Liver (tissue), 8 donors: ENCODE measurements at regions not wholly inside any gene's neighbourhood (a gene's known extent, or its start where the extent isn't known, plus 50 kb on each side); places are given as distances from the start of the nearest gene placed in this dataset.

Experiments used
- DNase-seq: peaks from one replicate; pipeline ENCODE4 v3.0.0-alpha.2; 2017; ENCODE audit warnings: low spot score
- H3K27ac ChIP-seq, 2 donors: one replicate each; pipeline ENCODE4 v1.7.0; 2013; ENCODE audit warnings: inconsistent platforms in 2 of 2, low read length in 2 of 2, control low read depth in 1 of 2, low read depth in 1 of 2, mild to moderate bottlenecking in 1 of 2
- H3K27me3 ChIP-seq, 4 donors: one replicate each; pipeline versions ENCODE4 v1.6.1 to v1.7.0; 2013; ENCODE audit warnings: low read length in 3 of 4, inconsistent platforms in 1 of 4, mild to moderate bottlenecking in 1 of 4, moderate library complexity in 1 of 4; ENCODE audit not compliant: control insufficient read depth in 4 of 4, insufficient read depth in 4 of 4
- H3K36me3 ChIP-seq, 4 donors: one replicate each; pipeline versions ENCODE4 v1.6.1 to v1.7.0; 2013; ENCODE audit warnings: low read length in 3 of 4, mild to moderate bottlenecking in 3 of 4, low read depth in 1 of 4, moderate library complexity in 1 of 4; ENCODE audit not compliant: control insufficient read depth in 4 of 4, insufficient read depth in 3 of 4
- H3K4me1 ChIP-seq, 4 donors: one replicate each; pipeline versions ENCODE4 v1.6.1 to v1.7.0; 2013; ENCODE audit warnings: low read length in 3 of 4, mild to moderate bottlenecking in 3 of 4, moderate library complexity in 1 of 4; ENCODE audit not compliant: control insufficient read depth in 4 of 4, insufficient read depth in 4 of 4
- H3K4me3 ChIP-seq, 3 donors: one replicate each; pipeline versions ENCODE4 v1.6.1 to v1.7.0; 2013; ENCODE audit warnings: low read length in 3 of 3, control low read depth in 1 of 3, low read depth in 1 of 3, mild to moderate bottlenecking in 1 of 3
- H3K9ac ChIP-seq, 2 donors: one replicate each; pipeline ENCODE4 v1.7.0; 2013; ENCODE audit warnings: low read length in 2 of 2, mild to moderate bottlenecking in 2 of 2, moderate library complexity in 2 of 2, control low read depth in 1 of 2, low read depth in 1 of 2
- H3K9me3 ChIP-seq, 4 donors: one replicate each; pipeline versions ENCODE4 v1.6.1 to v1.7.0; 2013; ENCODE audit warnings: low read length in 3 of 4; ENCODE audit not compliant: control insufficient read depth in 4 of 4
- ATF3 ChIP-seq: IDR thresholded peaks from 2 replicates; pipeline ENCODE4 v1.6.1; 2016; ENCODE audit warnings: antibody characterized with exemption
- CTCF ChIP-seq: fragments of 150-350 bp; IDR thresholded peaks from 2 replicates; pipeline ENCODE4 v1.5.1; 2017; ENCODE audit warnings: improper control_type of control experiment, low read depth, low read length; ENCODE audit not compliant: missing input control
- EGR1 ChIP-seq, 2 donors: IDR thresholded peaks; 2 replicates each; pipeline ENCODE4 v1.6.1; 2016 to 2018; ENCODE audit warnings: antibody characterized with exemption in 2 of 2, low read depth in 2 of 2
- FOXA1 ChIP-seq: IDR thresholded peaks from 2 replicates; pipeline ENCODE4 v1.6.1; 2016; ENCODE audit warnings: antibody characterized with exemption
- FOXA2 ChIP-seq: IDR thresholded peaks from 2 replicates; pipeline ENCODE4 v1.6.1; 2016; ENCODE audit warnings: antibody characterized with exemption
- GABPA ChIP-seq, 2 donors: IDR thresholded peaks in 1 of 2; conservative IDR thresholded peaks in 1 of 2; 2 replicates each; pipeline ENCODE4 v1.6.1; 2016; ENCODE audit warnings: antibody characterized with exemption in 2 of 2, mild to moderate bottlenecking in 1 of 2, moderate library complexity in 1 of 2
- HNF4A ChIP-seq, 2 donors: conservative IDR thresholded peaks; 2 replicates each; pipeline ENCODE4 v1.6.1; 2016; ENCODE audit warnings: antibody characterized with exemption in 2 of 2, mild to moderate bottlenecking in 2 of 2
- HNF4G ChIP-seq: IDR thresholded peaks from 2 replicates; pipeline ENCODE4 v1.6.1; 2016; ENCODE audit warnings: antibody characterized with exemption
- JUND ChIP-seq, 2 donors: IDR thresholded peaks; 2 replicates each; pipeline ENCODE4 v1.6.1; 2016; ENCODE audit warnings: antibody characterized with exemption in 2 of 2
- NR2F2 ChIP-seq: IDR thresholded peaks from 2 replicates; pipeline ENCODE4 v1.6.1; 2016; ENCODE audit warnings: antibody characterized with exemption
- RAD21 ChIP-seq, 2 donors: IDR thresholded peaks; 2 replicates each; pipeline ENCODE4 v1.6.1; 2016; ENCODE audit warnings: antibody characterized with exemption in 2 of 2, mild to moderate bottlenecking in 2 of 2
- RXRA ChIP-seq, 2 donors: IDR thresholded peaks; 2 replicates each; pipeline ENCODE4 v1.6.1; 2017 to 2018; ENCODE audit warnings: antibody characterized with exemption in 2 of 2, mild to moderate bottlenecking in 1 of 2
- SP1 ChIP-seq: IDR thresholded peaks from 2 replicates; pipeline ENCODE4 v1.6.1; 2018; ENCODE audit warnings: antibody characterized with exemption, mild to moderate bottlenecking
- TAF1 ChIP-seq: conservative IDR thresholded peaks from 2 replicates; pipeline ENCODE4 v1.6.1; 2016; ENCODE audit warnings: antibody characterized with exemption, mild to moderate bottlenecking
- YY1 ChIP-seq: IDR thresholded peaks from 2 replicates; pipeline ENCODE4 v1.6.1; 2016; ENCODE audit warnings: antibody characterized with exemption, mild to moderate bottlenecking
- WGBS: extraction: QIAGEN DNeasy Blood & Tissue Kit; methylation state at CpG from one replicate; pipeline ENCODE4 v1.1.7; 2013; 5-methylcytosine and 5-hydroxymethylcytosine counted together
- TF ChIP-seq, protein P1 (sequence below): IDR thresholded peaks from 2 replicates; pipeline ENCODE4 v1.6.1; 2016; ENCODE audit warnings: antibody characterized with exemption
- TF ChIP-seq, protein P2 (sequence below): IDR thresholded peaks from 2 replicates; pipeline ENCODE4 v1.6.1; 2016; ENCODE audit warnings: antibody characterized with exemption
- donor health status: healthy.
- donor health status: healthy.
- donor health status: healthy.
- donor health status: healthy.
- donor health status: healthy.

GRCh38 chr4:81350040-81350439, 121.7 kb downstream of the RASGEF1B start:
- H3K4me3 ChIP-seq = no peak overlapping the region
- 93% methylated on average over 3 of the region's 3 CpGs for WGBS

GRCh38 chr4:81348778-81349094, 123.0 kb downstream of the RASGEF1B start:
- H3K4me3 ChIP-seq = no peak overlapping the region
- H3K4me1 ChIP-seq = peaks cover 0 to 3% (median 0%) of the 10 kb centered on the region in 4 donors
- no peaks in the 10 kb centered on the region for H3K27me3 ChIP-seq
- no peak overlapping the region for H3K9ac ChIP-seq
- DNase-seq = no peak
- H3K9me3 ChIP-seq = no peaks in the 10 kb centered on the region
- H3K36me3 ChIP-seq = no peaks in the 10 kb centered on the region
- H3K27ac ChIP-seq = no peak overlapping the region
- WGBS = 84% methylated on average over 1 of the region's 1 CpG
- TF ChIP-seq FOXA1 = no peak
- TF ChIP-seq GABPA (IDR thresholded peaks at IDR 0.05 in 1 of 2, conservative IDR thresholded peaks at IDR 0.05 in 1 of 2) = no peak
- TF ChIP-seq JUND (IDR thresholded peaks at IDR 0.05) = no peak
- no peak for TF ChIP-seq HNF4G
- TF ChIP-seq CTCF = no peak
- no peak for TF ChIP-seq YY1
- TF ChIP-seq RXRA (IDR thresholded peaks at IDR 0.05) = no peak
- no peak for TF ChIP-seq EGR1 (IDR thresholded peaks at IDR 0.05; ENCODE audit: low read depth in 2 of 2)
- TF ChIP-seq RAD21 (IDR thresholded peaks at IDR 0.05) = no peak
- TF ChIP-seq, protein P1, sequence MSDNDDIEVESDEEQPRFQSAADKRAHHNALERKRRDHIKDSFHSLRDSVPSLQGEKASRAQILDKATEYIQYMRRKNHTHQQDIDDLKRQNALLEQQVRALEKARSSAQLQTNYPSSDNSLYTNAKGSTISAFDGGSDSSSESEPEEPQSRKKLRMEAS = no peak
- no peak for TF ChIP-seq NR2F2
- TF ChIP-seq HNF4A (conservative IDR thresholded peaks at IDR 0.05) = no peak
- TF ChIP-seq TAF1 = no peak
- TF ChIP-seq ATF3 = no peak
- TF ChIP-seq, protein P2, sequence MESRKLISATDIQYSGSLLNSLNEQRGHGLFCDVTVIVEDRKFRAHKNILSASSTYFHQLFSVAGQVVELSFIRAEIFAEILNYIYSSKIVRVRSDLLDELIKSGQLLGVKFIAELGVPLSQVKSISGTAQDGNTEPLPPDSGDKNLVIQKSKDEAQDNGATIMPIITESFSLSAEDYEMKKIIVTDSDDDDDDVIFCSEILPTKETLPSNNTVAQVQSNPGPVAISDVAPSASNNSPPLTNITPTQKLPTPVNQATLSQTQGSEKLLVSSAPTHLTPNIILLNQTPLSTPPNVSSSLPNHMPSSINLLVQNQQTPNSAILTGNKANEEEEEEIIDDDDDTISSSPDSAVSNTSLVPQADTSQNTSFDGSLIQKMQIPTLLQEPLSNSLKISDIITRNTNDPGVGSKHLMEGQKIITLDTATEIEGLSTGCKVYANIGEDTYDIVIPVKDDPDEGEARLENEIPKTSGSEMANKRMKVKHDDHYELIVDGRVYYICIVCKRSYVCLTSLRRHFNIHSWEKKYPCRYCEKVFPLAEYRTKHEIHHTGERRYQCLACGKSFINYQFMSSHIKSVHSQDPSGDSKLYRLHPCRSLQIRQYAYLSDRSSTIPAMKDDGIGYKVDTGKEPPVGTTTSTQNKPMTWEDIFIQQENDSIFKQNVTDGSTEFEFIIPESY = no peak
- no peak for TF ChIP-seq FOXA2

More at GRCh38 chr4:81350040-81350439, 121.7 kb downstream of the RASGEF1B start:
- no peak overlapping the region for H3K27ac ChIP-seq
- H3K9ac ChIP-seq = no peak overlapping the region
- TF ChIP-seq CTCF (no peak), RAD21 (IDR thresholded peaks at IDR 0.05) (no peak), HNF4A (conservative IDR thresholded peaks at IDR 0.05) (no peak), SP1 (no peak), TAF1 (no peak), HNF4G (no peak), FOXA1 (no peak), ATF3 (no peak), GABPA (IDR thresholded peaks at IDR 0.05 in 1 of 2, conservative IDR thresholded peaks at IDR 0.05 in 1 of 2) (no peak), RXRA (IDR thresholded peaks at IDR 0.05) (no peak), NR2F2 (no peak), FOXA2 (no peak), YY1 (no peak)
- TF ChIP-seq, protein P1 = no peak
- TF ChIP-seq, protein P2 = no peak
- no peaks in the 10 kb centered on the region for H3K27me3 ChIP-seq
- H3K36me3 ChIP-seq = no peaks in the 10 kb centered on the region
- DNase-seq = no peak
- H3K9me3 ChIP-seq = no peaks in the 10 kb centered on the region
- H3K4me1 ChIP-seq = peaks cover 0 to 3% (median 0%) of the 10 kb centered on the region in 4 donors
